ENCODE measurements at regions not wholly inside any gene's neighbourhood (a gene's known extent, or its start where the extent isn't known, plus 50 kb on each side); places are given as distances from the start of the nearest gene placed in this dataset.

GRCh38 chr5:23755906-23756305 is 248.5 kb downstream of the PRDM9 start:
- no peak for TF ChIP-seq CTCF (conservative IDR thresholded peaks at IDR 0.05 in 1 of 2, IDR thresholded peaks at IDR 0.05 in 1 of 2; ENCODE audit: low read depth in 1 of 2, low read length in 2 of 2)
- no peak for TF ChIP-seq EZH2 (IDR thresholded peaks at IDR 0.05; ENCODE audit: low read length, missing control alignments)

Data from fibroblast of lung (primary cell).